Right atrium auricular region (tissue), 2 donors: ENCODE measurements at regions not wholly inside any gene's neighbourhood (a gene's known extent, or its start where the extent isn't known, plus 50 kb on each side); places are given as distances from the start of the nearest gene placed in this dataset.

Experiments used
- DNase-seq: peaks from one replicate; pipeline ENCODE4 v3.0.0-alpha.2; 2019; ENCODE audit warnings: low spot score
- H3K27ac ChIP-seq, 2 donors: fragments of 200-600 bp; sonication (generic); 1 replicate in 1 of 2; 2 replicates in 1 of 2; pipeline ENCODE4 v1.5.1; 2016 to 2019
- H3K27me3 ChIP-seq, 2 donors: fragments of 200-600 bp; sonication (generic); one replicate each; pipeline versions ENCODE4 v1.5.1 to v1.6.0; 2017 to 2019
- H3K36me3 ChIP-seq: fragments of 200-600 bp; sonication (generic); one replicate; pipeline ENCODE4 v1.5.1; 2016
- H3K4me1 ChIP-seq, 2 donors: fragments of 200-600 bp; sonication (generic); one replicate each; pipeline versions ENCODE4 v1.5.1 to v1.6.0; 2017 to 2019
- H3K4me3 ChIP-seq, 2 donors: fragments of 200-600 bp; sonication (generic); 1 replicate in 1 of 2; 2 replicates in 1 of 2; pipeline ENCODE4 v1.5.1; 2017 to 2019; ENCODE audit warnings: mild to moderate bottlenecking in 1 of 2, moderate library complexity in 1 of 2
- H3K9me3 ChIP-seq, 2 donors: fragments of 200-600 bp; sonication (generic); one replicate each; pipeline ENCODE4 v1.5.1; 2019
- TF ChIP-seq, protein P1 (sequence below), 2 donors: fragments of 200-600 bp; sonication (generic); IDR thresholded peaks; one replicate each; pipeline ENCODE4 v1.5.1; 2019; ENCODE audit warnings: antibody characterized with exemption in 2 of 2

DNA sequence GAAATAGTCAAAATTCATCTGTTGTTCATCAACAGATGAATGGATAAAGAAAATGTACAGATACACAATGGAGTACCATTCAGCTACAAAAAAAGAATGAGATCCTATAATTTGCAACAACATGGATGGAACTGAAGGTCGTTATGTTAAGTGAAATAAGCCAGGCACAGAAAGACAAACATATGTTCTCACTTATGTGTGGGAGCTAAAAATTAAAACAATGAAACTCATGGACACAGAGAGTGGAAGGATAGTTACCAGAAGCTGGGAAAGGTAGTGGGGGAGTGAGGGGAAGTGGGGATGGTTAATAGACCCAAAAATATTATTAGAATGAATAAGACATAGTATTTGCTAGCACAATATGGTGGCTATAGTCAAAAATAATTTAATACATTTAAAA lies 70.0 kb upstream of the KCNMA1 start:
- H3K9me3 ChIP-seq = no peaks in the 10 kb centered on the region
- no peak overlapping the region for H3K4me3 ChIP-seq
- no peak overlapping the region for H3K27ac ChIP-seq
- peaks cover 0 to 12% of the 10 kb centered on the region in 2 donors for H3K4me1 ChIP-seq
- TF ChIP-seq, protein P1, sequence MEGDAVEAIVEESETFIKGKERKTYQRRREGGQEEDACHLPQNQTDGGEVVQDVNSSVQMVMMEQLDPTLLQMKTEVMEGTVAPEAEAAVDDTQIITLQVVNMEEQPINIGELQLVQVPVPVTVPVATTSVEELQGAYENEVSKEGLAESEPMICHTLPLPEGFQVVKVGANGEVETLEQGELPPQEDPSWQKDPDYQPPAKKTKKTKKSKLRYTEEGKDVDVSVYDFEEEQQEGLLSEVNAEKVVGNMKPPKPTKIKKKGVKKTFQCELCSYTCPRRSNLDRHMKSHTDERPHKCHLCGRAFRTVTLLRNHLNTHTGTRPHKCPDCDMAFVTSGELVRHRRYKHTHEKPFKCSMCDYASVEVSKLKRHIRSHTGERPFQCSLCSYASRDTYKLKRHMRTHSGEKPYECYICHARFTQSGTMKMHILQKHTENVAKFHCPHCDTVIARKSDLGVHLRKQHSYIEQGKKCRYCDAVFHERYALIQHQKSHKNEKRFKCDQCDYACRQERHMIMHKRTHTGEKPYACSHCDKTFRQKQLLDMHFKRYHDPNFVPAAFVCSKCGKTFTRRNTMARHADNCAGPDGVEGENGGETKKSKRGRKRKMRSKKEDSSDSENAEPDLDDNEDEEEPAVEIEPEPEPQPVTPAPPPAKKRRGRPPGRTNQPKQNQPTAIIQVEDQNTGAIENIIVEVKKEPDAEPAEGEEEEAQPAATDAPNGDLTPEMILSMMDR (IDR thresholded peaks at IDR 0.05) = no peak
- no peak for DNase-seq
- no peaks in the 10 kb centered on the region for H3K36me3 ChIP-seq
- H3K27me3 ChIP-seq = no peaks in the 10 kb centered on the region

DNA sequence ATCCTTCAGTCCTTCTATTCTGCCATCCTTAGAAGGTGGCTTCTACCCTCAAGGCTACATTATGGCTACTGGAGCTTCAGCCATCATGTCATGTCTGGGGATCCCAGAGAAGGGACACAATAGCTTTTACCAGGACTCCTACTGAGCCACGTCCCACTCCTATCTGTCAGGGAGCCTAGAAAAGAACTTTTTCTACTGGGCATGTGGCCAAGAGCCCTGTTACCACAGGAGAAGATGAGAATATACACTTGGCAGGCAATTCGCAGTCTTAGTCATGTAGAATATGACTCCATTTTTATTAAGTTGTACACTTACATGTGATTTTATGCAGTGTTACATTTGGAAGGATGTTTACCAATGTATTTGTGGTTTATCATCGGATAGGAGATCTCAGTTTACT lies 64.6 kb upstream of the KCNMA1 start:
- TF ChIP-seq, protein P1 (IDR thresholded peaks at IDR 0.05) = no peak
- Histone ChIP-seq H3K4me1 (no peaks in the 10 kb centered on the region), H3K27ac (no peak overlapping the region), H3K9me3 (no peaks in the 10 kb centered on the region), H3K4me3 (no peak overlapping the region), H3K36me3 (no peaks in the 10 kb centered on the region), H3K27me3 (no peaks in the 10 kb centered on the region)
- DNase-seq = no peak

DNA sequence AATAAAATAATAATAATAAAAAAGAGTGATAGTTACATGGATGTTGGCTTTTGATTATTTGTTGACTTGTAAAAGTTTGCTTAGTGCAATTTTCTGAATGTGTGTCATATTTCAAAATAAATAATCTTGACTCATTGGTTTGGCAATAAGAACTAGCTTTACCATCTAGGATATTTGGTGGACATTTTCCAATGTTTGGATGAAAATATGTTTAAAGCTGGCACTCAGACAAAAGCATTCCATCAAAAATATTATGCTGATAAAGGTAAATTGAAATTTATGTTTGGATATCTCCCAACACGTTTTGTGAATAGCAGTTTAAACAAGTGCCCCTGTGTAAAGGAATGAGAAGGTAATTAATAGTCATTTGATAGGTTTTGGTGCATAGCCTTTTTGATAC lies 62.5 kb upstream of the KCNMA1 start:
- H3K27ac ChIP-seq = no peak overlapping the region
- no peaks in the 10 kb centered on the region for H3K27me3 ChIP-seq
- H3K4me1 ChIP-seq = no peaks in the 10 kb centered on the region
- H3K4me3 ChIP-seq = no peak overlapping the region
- DNase-seq = no peak
- TF ChIP-seq, protein P1 (IDR thresholded peaks at IDR 0.05) = no peak
- no peaks in the 10 kb centered on the region for H3K9me3 ChIP-seq
- no peaks in the 10 kb centered on the region for H3K36me3 ChIP-seq

DNA sequence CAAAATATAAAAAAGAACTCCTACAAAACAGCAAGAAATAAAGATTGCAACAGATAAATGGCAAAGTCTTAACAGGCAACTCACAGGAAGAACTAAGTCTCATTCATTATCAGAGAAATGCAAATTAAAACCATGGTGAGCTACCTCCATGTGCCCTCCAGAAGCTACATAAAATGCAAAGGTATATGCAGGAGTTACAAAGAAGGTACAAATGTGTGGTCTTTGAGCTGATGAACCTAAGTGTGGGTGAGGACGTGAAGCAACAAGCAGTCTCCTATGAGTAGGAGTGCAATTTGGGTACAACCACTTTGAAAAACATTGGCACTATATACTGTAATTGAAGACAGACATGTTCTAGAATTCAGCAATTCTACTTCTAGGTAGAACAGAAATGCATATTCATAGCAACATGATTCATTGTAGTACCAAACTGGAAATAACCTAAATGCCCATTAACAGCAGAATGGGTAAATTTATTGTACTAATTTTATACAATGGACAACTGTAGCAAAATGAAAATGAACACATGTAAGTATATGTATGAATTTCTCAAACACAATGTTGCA lies 61.6 kb upstream of the KCNMA1 start:
- Histone ChIP-seq H3K4me1 (no peaks in the 10 kb centered on the region), H3K36me3 (no peaks in the 10 kb centered on the region), H3K27me3 (no peaks in the 10 kb centered on the region), H3K4me3 (no peak overlapping the region), H3K27ac (no peak overlapping the region), H3K9me3 (no peaks in the 10 kb centered on the region)
- TF ChIP-seq, protein P1 (IDR thresholded peaks at IDR 0.05) = no peak
- DNase-seq = no peak

DNA sequence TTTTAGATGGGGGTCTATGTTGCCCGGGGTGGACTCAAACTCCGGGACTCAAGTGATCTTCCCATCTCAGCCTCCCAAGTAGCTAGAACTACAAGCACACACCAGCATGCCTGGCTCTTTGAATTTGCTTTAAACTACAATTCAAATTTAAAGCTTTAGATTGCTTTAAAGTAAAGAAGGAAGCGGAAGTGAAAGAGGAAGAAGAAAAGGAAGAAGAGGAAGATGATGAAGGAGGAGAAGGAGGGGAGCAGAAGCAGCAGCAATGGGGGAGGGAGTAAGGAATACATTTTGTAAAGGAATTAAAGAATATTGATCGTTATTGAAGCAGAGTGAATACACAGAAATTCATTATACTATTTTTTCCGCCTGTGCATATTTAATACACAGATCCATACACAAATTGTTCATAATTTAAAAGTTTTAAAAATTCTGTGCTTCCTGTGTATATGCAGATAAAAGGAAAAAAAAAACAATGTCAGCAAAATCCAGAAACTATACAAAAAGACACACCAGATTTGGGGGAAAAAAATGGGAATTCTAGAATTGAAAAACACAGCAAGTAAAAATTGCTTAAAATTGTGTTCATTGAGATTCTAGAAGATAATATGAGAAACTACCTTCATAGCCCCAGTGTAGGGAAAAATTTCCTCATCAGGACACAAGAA lies 60.8 kb upstream of the KCNMA1 start:
- H3K27ac ChIP-seq = no peak overlapping the region
- H3K36me3 ChIP-seq = no peaks in the 10 kb centered on the region
- no peaks in the 10 kb centered on the region for H3K27me3 ChIP-seq
- TF ChIP-seq, protein P1 (IDR thresholded peaks at IDR 0.05) = no peak
- no peaks in the 10 kb centered on the region for H3K4me1 ChIP-seq
- DNase-seq = no peak
- no peak overlapping the region for H3K4me3 ChIP-seq
- no peaks in the 10 kb centered on the region for H3K9me3 ChIP-seq

DNA sequence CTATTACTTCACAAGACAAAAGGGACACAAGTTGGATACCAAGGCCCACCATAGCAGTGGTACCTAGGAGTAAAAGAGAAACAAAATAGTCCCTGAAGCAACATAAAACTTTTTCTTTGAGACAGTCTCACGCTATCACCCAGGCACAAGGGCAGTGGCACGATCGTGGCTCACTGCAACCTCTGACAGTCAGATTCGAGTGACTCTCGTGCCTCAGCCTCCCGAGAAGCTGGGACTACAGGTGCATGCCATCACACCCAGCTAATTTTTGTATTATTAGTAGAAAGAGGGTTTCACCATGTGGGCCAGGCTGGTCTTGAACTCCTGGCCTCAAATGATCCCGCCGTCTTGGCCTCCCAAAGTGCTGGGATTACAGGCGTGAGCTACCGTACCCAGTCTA lies 59.0 kb upstream of the KCNMA1 start:
- no peak overlapping the region for H3K27ac ChIP-seq
- H3K4me1 ChIP-seq = no peaks in the 10 kb centered on the region
- TF ChIP-seq, protein P1 (IDR thresholded peaks at IDR 0.05) = no peak
- H3K36me3 ChIP-seq = no peaks in the 10 kb centered on the region
- H3K9me3 ChIP-seq = no peaks in the 10 kb centered on the region
- H3K27me3 ChIP-seq = no peaks in the 10 kb centered on the region
- no peak overlapping the region for H3K4me3 ChIP-seq
- DNase-seq = no peak
